Fibroblast of skin of left quadriceps (primary cell): ENCODE measurements at regions not wholly inside any gene's neighbourhood (a gene's known extent, or its start where the extent isn't known, plus 50 kb on each side); places are given as distances from the start of the nearest gene placed in this dataset.
"Not testable (repeated sequence)": the region's sequence is repeated elsewhere in the genome, so short reads cannot be mapped to it uniquely, and the experiment has no call there.

ENCODE experiments used
- DNase-seq, 2 experiments: peaks; one replicate each; pipeline ENCODE4 v3.0.0-alpha.2; 2013; ENCODE audit warnings: low read depth in 2 of 2

GRCh38 chr2:194553980-194554379 is 1103.0 kb upstream of the SLC39A10 start:
- no peak for DNase-seq

GRCh38 chr2:194550702-194551101 is 1106.3 kb upstream of the SLC39A10 start:
- DNase-seq = no peak

GRCh38 chr2:194549387-194549786 is 1107.6 kb upstream of the SLC39A10 start:
- DNase-seq = no peak

- DNase-seq = no peak
Observed at GRCh38 chr2:194545978-194546377, 1111.0 kb upstream of the SLC39A10 start.

- DNase-seq = no peak
Observed at GRCh38 chr2:194539425-194539824, 1117.6 kb upstream of the SLC39A10 start.

- DNase-seq = no peak
Observed at GRCh38 chr2:194526121-194526520, 1130.9 kb upstream of the SLC39A10 start.

GRCh38 chr2:194514281-194514680 is 1142.7 kb upstream of the SLC39A10 start:
- no peak for DNase-seq

GRCh38 chr2:194511070-194511469 is 1146.0 kb upstream of the SLC39A10 start:
- not testable (repeated sequence) for DNase-seq

- DNase-seq = not testable (repeated sequence)
Observed at GRCh38 chr2:194504876-194505275, 1152.2 kb upstream of the SLC39A10 start.

- DNase-seq = no peak
Observed at GRCh38 chr2:194495046-194495445, 1162.0 kb upstream of the SLC39A10 start.

- DNase-seq = no peak
Observed at GRCh38 chr2:194494401-194494800, 1162.6 kb upstream of the SLC39A10 start.

GRCh38 chr2:194491409-194492115 is 1165.5 kb upstream of the SLC39A10 start:
- no peak for DNase-seq

- DNase-seq = no peak
Observed at GRCh38 chr2:194486326-194486725, 1170.7 kb upstream of the SLC39A10 start.

- no peak for DNase-seq
Observed at GRCh38 chr2:194483041-194483440, 1174.0 kb upstream of the SLC39A10 start.

- DNase-seq = no peak
Observed at GRCh38 chr2:194465641-194466040, 1191.4 kb upstream of the SLC39A10 start.

GRCh38 chr2:194464964-194465638 is 1191.9 kb upstream of the SLC39A10 start:
- no peak for DNase-seq

- not testable (repeated sequence) for DNase-seq
Observed at GRCh38 chr2:194462883-194463282, 1194.1 kb upstream of the SLC39A10 start.

GRCh38 chr2:194455358-194455757 is 1201.7 kb upstream of the SLC39A10 start:
- no peak for DNase-seq

GRCh38 chr2:194452504-194452903 is 1204.5 kb upstream of the SLC39A10 start:
- no peak for DNase-seq

GRCh38 chr2:194445226-194445625 is 1211.8 kb upstream of the SLC39A10 start:
- DNase-seq = no peak

- DNase-seq = no peak
Observed at GRCh38 chr2:194443926-194444325, 1213.1 kb upstream of the SLC39A10 start.

GRCh38 chr2:194424683-194425209 is 1232.3 kb upstream of the SLC39A10 start:
- DNase-seq = no peak

- no peak for DNase-seq
Observed at GRCh38 chr2:194411221-194411620, 1245.8 kb upstream of the SLC39A10 start.
